Medulla oblongata (tissue), 1 donor: ENCODE measurements at regions not wholly inside any gene's neighbourhood (a gene's known extent, or its start where the extent isn't known, plus 50 kb on each side); places are given as distances from the start of the nearest gene placed in this dataset.

ENCODE experiments used
- DNase-seq: peaks from one replicate; pipeline ENCODE4 v3.0.0-alpha.2; 2015; ENCODE audit errors: extremely low spot score

DNA sequence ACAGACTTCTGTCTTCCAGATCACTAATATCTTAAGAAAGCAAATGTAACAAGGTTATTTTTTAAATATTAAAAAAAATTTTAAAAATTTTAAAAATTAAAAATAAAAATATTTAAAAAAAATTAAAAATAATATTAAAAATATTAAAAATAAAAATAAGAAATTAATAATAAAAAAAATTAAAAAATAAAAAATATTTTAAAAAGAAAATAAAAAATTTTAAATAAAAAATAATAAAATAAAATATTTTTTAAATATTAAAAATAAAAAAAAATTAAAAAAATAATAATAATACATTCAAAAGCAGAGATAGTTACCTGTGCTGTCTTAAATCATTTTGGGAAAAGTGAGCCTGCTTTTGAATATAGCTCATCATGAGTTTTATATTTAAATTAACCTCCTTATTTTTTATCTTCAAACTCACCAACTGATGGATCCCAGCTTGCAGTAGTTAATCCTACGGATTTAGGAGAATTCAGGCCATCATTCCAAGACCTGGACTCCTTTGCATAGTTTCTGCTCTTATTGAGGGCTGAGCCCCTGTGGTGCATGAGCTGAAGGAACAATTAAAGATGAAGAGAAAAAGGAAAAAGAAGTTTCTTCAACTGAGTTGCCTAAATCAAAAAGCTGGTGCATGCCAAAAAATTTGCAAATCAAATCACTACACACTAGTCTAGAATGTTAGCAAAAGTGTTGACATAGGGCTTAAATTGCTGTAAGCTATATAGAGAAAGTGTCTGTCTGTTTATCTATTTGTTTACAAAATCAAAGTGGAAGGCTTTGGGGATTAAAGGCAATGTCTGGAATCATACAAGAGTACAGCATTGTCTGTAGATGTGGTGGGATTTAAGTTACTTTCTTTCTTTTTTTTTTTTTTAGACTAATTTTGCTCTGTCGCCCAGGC is 50.5 kb upstream of the ZNF438 start:
- no peak for DNase-seq

DNA sequence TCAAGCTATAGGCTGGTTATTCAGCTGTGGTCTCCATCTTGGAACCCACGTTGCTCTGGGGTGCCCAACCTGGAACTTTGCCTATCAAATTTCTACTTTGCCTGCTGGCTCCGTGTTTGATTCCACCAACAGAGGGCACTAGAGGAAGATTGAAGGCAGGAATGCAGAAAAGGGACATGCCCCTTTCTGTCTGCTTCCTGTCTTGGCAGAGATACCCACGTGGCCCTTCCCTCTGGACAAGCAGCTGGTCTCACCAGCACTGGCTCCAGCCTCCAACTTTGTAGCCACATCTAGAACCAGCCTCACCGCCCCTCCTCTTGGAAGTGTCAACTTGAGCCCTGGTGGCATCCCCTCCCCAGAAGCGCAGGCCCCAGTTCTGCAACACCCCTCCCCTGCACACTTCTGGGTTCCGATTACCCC is 52.1 kb upstream of the ZNF438 start:
- peak; percentile 50 for DNase-seq

DNA sequence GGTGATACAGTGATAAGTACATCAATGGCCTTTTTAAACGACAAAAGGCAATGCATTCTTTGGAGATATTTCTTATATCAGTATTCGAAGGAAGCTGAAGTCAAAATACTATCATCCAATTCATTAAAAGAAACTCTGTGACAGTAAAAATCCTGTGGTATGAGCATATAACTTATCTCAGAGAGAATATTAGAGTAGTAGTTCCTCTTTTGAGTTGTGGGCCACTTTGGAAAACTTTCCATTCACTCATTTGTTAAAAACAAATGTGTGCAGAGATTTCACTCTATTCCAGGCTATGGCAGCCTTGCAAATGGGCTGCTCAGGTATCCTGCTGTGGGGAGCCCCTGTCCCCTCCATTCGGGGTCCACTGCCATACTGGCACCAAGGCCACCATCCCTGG is 55.3 kb upstream of the ZNF438 start:
- no peak for DNase-seq

DNA sequence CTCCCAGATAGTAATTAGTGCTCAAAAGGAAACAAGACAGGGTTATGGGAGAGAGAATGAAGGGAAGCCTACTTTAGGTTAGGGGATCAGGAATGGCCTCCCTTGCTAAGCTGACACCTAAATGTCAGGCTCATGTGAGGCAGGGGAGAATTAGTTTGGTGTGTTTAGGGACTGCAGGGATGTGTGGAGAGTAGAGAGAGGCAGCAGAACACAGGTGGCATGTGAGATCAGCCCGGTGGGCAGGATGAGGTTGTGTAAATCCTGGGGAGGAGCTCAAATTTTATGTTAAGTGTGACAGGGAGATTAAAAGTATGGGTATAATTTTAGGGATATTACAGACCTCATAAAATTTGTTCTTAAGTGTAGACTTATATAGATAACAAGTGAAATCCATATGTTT is 56.2 kb upstream of the ZNF438 start:
- no peak for DNase-seq

DNA sequence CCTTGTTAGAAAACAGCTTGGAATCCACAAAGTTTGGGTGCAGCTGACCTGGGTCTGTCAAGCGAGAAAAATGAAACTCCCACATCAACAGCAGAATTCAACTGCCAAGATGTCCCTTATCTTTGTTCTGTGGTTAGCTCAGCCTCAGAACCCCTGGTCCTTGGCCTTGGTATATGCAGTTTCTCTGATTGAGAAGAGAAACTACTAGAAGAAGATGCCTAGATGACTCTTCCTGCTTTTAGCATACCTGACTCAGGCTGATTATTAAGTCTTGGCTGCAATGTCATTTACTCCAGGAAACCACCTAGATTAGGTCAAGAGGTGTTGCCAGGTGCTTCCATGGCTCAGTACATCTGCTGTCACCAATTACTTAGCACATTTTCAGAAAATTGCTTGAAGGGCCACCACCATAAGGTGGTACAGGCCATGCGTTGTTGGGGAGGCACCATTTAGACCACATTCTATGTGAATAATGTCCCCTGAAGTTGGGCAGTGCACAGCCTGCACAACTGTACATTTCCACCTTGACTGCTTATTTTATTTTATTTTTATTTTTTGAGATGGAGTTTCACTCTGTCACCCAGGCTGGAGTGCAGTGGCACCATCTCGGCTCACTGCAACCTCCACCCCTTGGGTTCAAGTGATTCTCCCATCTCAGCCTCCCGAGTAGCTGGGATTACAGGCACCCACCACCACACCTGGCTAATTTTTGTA is 59.4 kb upstream of the ZNF438 start:
- no peak for DNase-seq

DNA sequence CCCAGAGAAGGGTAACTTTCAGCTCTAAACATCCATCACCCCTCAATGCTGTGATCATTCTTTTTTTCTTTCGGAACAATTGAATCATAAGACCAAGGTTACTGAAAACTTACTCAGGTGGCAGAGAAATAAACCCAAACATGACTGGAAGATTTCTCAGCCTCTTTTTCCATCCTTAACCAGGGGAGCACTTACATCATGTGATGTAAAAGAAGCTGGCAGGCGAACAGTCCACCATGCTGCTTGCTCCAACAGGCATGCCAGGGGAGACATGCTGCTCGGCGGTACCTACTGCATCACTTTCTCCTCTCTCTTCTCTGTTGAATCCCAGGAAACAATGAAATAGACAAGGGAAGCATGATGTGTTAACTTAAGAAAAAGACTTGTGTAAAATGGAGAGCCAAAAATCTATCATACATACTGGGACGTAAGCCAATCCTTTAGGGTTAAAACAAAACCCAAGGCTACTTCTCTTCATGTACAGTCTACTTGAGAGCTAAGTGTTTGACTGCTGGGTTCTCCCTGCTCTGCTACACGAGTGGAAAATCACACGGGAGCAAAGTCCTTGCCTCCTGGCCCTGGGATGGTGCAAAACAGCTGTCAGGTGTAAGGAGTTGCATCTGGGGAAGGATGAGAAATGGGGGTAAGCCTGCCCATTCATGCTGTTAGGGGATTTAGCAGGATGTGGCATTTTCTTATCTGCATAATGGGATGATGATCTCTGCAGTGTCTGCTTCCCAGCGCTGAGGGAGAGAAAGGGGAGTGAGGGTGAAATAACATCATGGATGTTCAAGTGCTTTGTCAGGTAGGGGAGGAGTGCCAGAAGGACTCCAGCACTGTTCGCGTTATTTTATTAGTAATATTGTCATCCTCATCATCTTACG is 64.3 kb upstream of the ZNF438 start:
- no peak for DNase-seq

DNA sequence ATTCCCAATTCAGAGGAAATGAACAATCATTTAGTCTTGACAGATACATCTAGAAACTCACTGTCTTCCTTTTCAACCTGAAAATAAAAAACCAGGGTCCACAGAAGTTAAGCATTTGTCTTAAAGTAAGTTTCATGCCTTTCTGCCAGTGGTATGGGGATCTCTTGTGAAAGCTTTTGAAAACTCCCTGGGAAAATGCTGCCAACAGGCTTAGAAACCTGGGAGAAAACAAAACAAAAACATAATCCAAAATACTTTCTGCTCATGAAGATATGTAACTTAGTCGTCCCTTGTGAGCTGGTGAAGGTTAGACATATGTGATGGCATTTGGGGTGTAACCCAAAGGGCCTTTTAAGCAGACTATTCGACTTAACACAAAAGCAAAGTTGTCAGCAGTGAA is 66.4 kb upstream of the ZNF438 start:
- DNase-seq, result no peak

DNA sequence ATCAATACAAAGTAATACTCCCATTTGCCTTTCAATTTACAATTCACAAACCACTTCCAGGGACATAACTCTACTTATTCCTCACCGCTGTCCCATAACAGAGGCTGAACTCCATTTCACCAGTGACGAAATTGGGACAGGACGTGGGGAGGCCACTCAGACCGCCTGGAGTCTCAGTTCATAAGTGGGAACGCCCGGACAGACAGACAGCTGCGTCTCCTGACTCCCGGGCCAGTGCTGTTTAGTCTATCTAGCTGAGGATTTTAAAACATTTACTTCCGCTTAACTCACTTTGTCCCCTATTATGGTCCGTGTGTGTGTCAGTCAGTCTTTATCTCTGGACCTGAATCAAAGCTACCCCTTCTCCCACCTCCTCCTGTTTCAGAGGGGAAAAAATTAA is 67.4 kb upstream of the ZNF438 start:
- DNase-seq, result no peak

DNA sequence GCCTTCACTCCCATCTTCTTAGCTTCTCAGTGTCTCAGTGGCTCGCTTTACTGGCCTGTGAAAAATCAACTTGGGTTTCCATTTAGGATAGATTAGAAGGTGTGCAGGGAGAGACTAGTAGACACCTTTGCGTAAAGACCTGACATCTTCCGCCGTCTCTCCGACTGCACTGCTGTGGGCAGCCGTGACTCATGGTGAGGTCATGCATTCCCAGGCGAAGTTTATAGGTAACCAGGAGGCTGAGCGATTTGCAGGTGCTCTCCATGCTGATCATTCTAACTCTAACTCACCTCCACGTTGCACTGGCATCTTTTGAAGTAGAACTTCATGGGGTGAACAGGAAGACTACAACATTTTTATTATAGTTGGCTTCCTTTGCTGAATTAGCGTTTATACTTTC is 68.0 kb upstream of the ZNF438 start:
- no peak for DNase-seq

DNA sequence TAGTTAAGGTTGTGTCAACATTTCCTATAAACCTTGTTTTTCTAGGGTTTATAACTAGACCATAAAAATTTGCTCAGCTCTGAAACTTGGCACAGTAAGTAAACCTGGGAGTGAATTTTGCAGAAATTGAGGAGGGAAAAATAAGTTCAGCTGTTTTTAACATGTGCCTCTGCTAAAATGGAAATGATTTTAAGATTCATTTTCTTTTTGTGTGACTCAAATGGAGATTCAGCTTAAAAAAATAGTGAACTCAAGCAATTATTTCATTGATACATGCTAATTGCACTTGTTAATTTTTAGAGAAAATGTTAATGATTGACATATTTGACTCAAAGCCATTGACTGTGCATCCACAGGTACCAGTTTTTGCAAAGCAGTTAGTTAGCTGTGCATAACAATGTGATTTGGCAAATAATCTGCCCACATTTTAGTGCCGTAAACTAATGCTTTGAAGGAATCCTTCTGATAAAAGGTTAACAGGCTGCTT is 68.5 kb upstream of the ZNF438 start:
- DNase-seq, result no peak

DNA sequence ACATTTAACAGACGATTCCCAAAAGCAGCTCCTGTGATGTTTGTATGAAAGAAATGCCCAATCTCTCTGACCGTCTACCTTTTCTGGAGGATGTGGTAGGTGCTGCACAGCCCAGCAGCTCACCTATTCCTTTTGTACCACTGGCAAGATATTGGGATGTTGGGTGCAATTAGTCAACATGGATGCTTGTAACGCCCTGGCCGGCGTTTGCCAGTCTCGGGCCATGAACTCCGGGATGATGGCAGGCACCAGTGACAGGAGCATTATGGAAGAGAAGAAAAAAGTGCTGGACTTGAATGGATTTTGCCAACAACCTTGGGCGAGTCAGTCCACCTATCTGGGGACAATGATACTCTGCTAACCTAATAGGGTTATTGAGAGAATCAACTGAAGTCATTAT is 69.0 kb upstream of the ZNF438 start:
- no peak for DNase-seq

DNA sequence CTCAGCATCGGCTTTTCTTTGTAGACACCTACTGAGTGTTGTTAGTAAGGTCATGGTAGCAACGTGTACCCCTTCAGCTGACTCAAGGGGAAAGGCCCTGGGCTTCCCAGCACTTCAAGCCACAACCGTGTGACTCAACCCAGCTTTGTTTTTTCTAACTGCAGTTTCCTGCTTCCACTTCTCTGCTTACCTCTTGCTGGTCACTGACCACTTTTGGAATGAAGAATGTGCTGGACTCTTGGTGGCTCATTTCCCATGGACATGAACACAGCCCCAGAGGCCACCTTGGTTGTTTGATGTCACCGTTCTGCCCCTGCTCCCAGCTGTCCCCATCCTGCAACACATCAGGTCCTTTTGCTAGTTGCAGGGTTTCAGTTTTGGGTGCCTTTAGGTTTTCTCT is 69.5 kb upstream of the ZNF438 start:
- DNase-seq, result no peak

DNA sequence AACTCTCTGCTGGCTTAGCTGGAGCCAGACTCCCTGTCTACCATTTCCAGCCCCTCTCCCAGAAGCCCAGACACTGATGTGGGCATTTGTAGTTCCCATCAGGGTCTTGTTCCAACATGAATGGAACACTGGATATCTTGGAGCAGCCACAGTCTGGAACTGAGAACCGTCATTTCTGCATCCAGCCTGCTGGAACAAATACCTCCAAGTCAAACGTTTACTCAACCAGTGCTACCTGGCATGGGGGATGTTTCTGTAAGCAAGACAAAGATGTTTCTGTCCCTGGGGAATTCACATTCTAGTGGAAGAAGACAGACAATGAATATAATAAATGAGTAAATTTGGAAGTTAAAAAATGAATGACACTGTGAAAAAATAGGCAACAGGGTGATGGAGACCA is 70.8 kb upstream of the ZNF438 start:
- DNase-seq, result no peak

DNA sequence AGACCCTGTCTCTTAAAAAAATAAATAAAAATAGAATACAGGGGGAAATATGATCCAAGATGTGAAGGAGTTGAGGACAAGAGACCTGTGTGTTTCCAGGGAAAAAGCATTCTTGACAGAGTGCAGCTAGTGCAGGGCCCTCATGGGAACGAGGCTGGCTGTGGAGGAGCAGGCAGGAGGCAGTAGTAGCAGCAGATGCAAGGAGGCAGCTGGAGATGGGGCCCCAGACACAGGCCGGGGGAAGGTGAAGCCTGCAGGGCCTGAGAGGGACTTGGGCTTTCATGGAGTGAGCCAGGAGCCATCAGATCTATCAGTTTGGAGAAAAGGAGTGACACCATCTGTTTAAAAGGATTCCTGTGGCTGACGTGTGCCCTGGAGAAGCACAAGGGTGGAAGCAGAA is 71.4 kb upstream of the ZNF438 start:
- no peak for DNase-seq

DNA sequence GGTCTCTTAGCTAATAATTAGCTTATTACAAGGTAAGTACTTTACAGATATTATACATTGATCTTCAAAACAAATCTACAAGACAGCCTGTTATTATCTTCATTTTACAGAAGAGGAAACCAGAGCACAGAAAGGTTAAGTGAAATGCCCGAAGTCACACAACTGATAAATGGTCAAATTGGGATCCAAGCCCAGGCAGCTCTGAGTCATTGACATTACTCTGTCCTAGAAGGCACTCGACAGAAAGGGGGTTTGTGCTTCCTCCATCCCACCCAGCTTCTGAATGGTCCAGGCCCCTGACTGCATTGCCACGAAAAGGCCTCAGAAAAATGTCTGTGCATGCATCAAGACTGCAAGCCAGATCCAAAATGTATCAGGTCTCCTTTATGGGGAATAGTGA is 81.3 kb upstream of the ZNF438 start:
- no peak for DNase-seq

DNA sequence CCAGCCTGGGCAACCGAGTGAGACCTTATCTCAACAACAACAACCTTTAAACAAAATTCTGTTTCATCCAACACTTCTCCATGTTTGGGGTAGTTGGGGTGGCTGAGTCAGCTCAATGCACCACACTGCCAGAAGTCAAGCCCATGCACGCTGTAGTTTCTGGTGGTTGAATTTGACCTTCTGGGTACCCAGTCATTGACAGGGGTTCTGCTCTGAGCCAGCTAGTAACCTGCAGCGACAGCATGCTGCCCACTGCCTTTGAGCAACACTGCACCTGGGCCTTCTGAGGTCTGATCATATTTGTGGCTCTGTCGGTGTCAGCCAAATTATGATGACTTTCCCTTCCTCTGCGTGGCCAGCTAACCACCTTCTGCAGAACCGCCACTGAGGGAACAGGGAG is 84.6 kb upstream of the ZNF438 start:
- no peak for DNase-seq

DNA sequence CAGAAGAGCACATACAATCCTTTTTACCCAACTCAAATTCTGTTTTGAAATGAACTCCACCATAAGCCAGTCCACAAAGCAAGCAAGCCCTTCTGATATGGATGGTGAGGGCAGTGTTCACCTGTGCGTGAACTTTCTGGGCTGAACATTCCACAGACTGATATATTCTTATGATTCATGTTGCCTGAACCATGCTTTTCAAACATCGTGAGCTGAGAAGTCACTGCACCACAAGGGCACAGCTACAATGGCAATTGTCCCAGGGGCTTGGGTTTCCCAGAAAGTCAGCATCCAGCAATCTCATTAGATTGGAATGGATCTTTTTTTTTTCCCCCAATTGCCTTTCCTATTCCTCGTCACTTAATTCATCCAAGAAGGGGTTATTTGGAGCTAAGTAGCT is 86.9 kb upstream of the ZNF438 start:
- no peak for DNase-seq

DNA sequence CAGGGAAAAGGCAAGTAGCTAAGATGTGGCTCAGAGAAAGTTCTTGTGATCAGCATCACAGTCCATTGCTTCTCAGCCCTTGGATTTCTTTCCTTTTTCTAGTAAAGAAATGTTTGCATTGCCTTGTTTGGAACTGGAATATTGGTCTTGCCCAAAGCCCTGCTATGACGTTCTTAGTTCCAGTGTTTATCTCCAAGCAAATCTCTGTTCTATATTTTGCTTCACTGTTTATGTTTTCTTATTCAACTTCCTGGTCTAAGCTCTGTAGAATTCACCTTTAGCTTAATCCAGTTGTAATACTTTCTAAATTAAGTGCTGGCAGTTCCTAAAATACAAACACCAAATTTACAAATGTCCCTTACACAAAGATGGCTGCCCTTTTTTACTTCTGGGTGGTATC is 88.7 kb upstream of the ZNF438 start:
- no peak for DNase-seq

DNA sequence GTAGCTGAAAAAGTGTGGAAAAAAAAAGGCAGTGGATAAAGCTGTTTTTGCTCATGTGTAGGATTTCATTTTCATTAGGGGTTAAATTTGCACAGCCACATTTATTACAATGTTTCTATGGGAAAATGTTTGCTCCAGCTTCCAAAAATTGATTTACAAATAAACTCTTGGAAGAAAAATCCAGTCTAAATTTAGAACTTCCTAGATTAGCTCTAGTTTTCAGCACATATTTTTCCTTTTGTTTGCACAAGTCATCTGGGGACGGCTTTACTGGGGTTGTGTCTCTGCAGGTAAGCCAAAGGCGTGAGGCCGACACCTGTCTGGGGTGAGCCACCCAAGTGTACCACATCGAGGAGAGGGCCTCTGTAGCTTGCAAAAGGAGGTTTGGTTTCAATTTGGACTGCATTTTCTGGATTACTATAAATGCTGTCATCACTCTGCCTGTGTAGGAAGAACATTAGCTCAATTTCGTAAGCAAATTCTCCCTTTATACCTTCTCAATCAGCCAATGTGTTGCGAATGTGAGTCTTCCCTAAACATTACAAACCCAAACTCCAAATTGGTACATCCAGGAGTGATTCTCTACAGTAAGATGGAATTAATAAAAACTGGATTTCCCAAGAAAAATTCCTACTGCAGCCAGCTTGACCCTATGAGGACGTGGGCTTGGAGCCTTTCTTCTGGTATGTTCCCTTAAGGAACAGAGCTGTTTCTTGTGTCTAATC is 89.5 kb upstream of the ZNF438 start:
- no peak for DNase-seq

DNA sequence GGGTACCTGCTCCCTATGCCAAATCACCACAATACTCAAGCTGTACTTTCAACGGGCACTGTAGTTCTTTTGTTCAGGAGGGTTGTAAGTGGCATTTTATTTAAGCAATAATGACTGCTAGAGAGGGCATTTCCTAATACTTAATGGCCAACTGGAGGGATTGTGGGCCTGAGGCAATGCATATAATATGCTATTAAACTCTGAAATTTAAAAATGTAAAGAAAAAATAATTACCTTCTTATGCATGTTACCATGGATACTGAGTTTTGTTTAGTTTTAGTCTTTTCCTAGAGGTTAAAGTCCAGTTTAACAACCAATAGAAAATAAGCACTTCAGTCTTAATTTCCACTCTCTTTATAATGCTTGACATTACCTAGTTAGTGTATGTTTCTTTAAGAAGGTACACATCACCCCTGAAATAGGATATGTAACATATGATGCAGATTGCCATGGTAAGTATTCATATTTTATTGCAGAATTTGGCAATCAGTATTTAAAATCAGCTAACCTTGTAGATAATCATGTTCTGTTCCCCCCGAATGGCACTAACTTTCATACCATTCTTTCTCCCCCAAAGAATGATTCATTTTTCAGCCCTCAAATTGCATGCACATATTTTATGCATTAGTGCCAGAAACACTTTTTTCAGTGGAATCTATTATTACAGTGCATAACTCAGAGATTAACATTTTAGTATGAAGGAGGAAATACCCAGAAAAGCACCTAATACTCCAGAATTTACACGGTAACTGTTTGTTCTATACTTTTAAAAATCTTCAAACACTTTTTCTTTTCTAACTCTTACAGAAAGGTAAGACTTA is 90.3 kb upstream of the ZNF438 start:
- no peak for DNase-seq

DNA sequence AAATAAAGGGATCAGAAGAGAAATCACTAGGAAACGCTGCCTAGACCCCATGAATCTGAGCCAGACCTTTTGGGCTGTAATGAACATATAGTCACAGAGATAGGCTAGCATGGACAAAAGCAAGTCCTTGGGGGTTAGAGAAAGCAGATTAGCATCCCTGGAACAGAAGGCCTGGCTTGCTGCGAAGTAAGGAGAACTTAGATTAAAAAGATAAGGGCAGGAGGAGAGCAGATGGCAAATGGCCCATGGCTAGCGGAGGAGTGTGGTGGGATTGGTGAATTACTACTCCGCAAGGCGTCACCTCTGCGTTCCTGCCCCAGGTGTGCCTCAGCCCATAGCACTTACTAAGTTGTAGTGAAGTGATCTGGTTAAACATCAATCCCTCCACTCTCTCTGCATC is 92.3 kb upstream of the ZNF438 start:
- no peak for DNase-seq
